HG02852 (cell line): ENCODE measurements at regions not wholly inside any gene's neighbourhood (a gene's known extent, or its start where the extent isn't known, plus 50 kb on each side); places are given as distances from the start of the nearest gene placed in this dataset.
"Not testable (repeated sequence)": the region's sequence is repeated elsewhere in the genome, so short reads cannot be mapped to it uniquely, and the experiment has no call there.

Experiments used
- ATAC-seq: cut with Tn5 transposase; IDR thresholded peaks from one replicate; pipeline ENCODE4 v1.9.1; 2021; ENCODE audit warnings: mild to moderate bottlenecking, moderate library complexity; ENCODE audit not compliant: unreplicated experiment

DNA sequence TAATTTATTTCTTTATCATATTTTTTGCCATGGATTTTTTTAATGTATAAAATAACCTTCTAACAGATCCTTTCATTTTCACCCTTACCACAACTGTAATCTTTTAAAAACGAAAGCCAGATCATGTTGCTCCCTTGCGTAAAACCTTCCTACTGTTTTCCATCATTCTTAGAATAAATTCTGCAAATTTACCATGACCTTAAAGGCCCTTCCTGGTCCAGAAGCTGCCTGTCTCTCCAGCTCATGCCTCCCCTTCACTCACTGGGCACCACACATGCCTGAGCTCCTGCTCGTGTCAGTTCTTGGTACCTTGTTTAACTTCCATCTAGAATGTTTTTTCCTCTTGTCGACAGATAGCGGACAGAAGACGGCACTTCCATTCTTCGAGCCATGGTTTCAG is 245.0 kb upstream of the CDH5 start:
- no peak for ATAC-seq

GRCh38 chr16:66120656-66121055 is 245.8 kb upstream of the CDH5 start:
- no peak for ATAC-seq

DNA sequence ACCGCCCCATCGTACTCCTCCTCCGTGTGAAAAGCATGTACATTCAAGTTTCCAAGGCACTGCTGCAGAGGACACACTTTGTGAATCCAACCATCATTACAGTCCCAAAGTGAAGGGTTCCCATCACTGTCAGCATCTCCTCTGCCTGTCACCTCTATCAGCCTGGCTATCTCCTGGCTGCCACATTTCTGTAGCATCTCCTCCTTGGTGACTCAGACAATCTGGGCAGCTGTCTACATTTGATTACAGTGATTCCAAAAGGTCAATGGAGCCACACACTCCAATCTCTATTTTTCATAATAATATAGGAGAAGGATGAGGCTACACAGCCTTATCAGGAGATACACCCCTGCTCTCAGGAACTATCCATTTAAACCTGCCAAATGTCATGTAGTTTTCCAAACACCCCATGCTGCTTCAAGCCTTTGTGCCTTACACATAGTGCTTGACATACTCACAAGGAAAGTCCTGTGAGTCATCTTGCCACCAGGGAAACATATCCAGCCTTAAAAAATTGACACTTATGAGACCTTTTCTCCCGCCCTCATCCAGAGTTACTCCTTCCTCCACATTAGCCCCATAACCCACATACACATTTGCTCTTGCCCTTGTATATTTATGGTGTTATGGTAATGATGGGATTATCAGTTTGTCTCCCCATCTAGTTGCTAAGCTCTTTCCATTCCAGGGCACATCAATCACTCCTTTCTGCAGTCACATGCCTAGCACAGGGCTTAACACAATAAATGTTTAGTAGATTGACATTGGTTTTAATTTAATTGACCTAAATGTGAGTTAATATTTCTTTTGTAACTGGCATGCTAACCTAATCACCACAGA is 250.1 kb upstream of the CDH5 start:
- no peak for ATAC-seq

DNA sequence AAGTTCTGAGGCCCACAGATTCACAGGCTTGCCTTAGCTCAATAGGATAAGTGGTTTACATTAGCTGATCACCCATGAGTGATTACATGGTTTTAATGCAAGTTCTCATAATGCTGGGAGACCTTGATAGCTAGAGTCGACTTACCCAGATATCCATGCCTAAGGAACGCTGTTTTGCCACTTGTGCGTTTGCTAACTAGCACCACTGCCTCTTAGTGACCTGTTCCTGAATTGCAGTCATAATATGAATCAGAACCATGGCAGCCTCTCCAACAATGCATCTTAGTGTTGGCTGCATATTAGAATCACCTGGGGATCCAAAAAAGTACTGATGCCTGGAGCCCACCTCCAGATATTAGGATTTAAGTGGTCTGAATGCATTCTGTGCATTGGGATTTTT is 251.1 kb upstream of the CDH5 start:
- ATAC-seq, result no peak

- ATAC-seq, result no peak
These were observed 253.3 kb upstream of the CDH5 start for GRCh38 chr16:66113223-66113622.

DNA sequence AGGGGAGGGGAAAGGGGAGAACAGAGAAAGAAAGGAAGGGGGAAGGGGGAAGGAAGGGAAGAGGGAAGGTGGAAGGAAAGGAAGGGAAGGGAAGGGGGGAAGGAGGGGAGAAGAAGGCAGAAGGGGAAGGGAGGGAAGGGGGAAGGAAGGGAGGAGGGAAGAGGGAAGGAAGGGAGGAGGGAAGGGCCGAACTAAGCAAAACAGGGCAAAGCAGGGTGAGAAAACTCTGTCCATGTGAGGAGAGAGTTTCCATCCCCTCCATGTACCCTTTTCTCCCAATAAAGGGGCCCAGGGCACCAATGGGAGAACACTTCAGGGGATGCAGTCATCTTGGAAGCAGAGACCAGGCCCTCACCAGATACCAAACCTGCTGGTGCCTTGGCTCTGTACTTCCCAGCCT is 256.8 kb upstream of the CDH5 start:
- no peak for ATAC-seq

- ATAC-seq, result no peak
These were observed 258.8 kb upstream of the CDH5 start for GRCh38 chr16:66107661-66108060.

- no peak for ATAC-seq
These were observed 263.3 kb upstream of the CDH5 start for GRCh38 chr16:66103211-66103610.

DNA sequence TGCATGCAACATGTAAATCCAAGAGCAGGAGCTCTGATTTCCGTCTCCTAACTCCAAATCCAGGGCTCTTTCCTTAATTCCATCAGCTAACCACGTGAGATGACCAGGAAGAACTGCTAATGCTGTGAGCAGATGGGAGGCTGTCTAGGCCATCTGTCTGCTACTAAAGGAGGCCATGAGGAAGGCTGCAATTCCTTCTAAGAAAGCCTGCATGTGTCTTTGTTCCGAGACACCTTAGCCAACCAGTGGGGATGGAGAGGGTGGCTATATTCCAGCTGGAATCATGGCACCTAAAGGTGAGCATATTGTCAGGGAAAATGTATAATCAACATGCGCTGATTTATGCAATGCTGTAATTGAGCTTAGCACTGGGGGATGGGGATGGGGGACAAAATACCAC is 267.2 kb upstream of the CDH5 start:
- no peak for ATAC-seq

DNA sequence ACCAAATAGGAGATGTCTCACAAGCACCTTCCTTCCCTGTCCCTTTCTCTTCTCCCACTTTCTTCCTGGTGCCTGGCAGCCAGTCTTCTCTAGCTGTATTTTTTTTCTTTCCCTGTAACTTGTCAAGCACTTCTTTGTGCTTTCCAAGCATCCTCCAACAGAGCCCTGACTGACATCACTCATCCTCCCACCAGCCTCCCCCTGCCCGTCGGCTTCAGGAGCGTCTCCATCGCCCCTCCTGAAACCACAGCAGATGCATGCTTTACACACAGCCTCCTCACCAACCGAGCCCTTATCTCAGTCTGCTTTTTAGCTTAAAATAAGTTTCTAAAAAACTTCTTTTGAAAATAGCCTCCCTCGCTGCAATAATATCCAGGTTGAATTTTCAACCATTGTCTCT is 268.7 kb upstream of the CDH5 start:
- no peak for ATAC-seq

DNA sequence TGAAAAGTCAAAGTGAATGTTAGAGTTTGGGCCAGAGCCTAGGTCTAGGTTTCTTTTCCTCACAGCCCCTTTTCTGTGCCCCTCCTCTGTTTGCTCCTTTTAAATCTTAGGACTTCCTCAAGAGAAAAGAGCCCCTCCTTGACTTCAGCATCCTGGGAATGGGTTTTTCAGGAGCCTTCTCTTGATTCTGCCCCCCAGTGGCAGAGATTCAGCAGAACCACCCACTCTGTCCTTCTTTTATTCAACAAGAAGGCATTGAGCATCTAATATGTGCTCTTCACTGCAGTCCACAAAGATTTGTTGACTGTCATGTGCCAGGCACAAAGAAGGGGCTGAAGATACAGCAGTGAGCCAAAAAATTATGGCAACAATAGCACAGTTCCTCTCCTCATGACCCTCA is 270.8 kb upstream of the CDH5 start:
- ATAC-seq, result no peak

- ATAC-seq, result no peak
These were observed 273.3 kb upstream of the CDH5 start for GRCh38 chr16:66093191-66093590.

GRCh38 chr16:66091471-66091891 is 275.0 kb upstream of the CDH5 start:
- ATAC-seq, result no peak

GRCh38 chr16:66088681-66089080 is 277.8 kb upstream of the CDH5 start:
- no peak for ATAC-seq

DNA sequence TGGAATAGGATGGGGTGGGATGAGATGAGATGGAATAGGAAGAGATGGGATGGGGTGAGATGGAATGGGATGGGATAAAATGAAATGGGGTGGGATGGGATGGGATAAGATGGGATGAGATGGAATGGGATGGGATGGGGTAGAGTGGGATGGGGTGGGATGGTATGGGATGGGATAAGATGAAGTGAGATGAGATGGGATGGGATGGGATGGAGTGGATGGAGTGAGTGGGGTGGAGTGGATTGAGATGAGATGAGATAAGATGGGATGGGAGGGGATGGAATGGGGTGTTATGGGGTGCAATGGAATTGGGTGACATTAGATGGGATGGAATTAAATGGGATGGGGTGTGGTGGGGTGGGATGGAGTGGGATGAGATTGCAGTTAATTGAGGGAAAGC is 279.2 kb upstream of the CDH5 start:
- ATAC-seq, result no peak

GRCh38 chr16:66085651-66086050 is 280.8 kb upstream of the CDH5 start:
- no peak for ATAC-seq

DNA sequence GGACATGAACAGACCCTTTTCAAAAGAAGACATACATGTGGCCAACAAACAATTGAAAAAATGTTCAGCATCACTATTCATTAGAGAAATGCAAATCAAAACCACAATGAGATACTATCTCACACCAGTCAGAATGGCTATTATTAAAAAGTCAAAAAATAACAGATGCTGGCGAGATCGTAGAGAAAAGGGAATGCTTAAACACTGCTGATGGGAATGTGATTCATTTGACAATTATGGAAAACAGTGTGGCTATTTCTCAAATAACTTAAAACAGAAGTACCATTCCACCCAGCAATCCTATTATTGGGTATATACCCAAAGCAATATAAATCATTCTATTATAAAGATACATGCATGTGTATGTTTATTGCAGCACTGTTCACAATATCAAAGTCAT is 281.8 kb upstream of the CDH5 start:
- not testable (repeated sequence) for ATAC-seq

DNA sequence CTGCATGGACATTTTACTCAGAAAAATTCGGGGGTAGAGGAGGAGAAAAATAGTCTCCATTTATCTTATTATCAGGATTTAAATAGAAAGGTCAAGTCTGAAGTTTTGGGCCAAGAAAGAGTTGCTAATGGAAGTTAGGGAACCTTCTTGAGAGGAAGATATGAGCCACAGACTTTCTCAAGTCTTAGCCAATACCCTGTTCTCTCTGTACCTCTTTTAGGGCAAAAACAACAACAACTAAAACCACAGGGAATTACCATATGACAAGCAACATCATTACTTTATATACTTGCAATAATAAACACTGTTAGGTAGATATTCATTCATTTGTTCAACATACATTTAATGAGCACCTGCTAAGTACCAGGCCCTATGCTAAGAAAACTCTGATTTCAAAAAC is 282.2 kb upstream of the CDH5 start:
- no peak for ATAC-seq

- ATAC-seq, result no peak
These were observed 283.3 kb upstream of the CDH5 start for GRCh38 chr16:66083171-66083570.

DNA sequence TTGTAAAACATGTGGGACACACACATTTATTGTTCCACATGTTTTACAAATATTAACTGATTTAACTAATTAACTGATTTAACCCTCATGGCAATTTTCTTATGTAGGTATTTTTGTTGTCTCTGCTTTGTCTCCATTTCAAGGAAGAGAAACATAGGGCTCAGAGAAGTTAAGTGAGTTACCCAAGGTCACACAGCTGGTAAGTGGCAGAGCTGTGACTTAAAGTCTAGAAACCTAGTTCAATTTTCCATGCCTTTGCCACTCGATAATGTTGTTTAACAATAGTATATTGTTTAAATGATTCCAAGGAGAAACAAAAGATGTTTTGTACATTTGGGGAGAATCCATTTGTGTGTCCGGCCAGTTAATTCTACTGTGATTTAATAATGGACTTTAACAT is 284.1 kb upstream of the CDH5 start:
- ATAC-seq, result no peak

DNA sequence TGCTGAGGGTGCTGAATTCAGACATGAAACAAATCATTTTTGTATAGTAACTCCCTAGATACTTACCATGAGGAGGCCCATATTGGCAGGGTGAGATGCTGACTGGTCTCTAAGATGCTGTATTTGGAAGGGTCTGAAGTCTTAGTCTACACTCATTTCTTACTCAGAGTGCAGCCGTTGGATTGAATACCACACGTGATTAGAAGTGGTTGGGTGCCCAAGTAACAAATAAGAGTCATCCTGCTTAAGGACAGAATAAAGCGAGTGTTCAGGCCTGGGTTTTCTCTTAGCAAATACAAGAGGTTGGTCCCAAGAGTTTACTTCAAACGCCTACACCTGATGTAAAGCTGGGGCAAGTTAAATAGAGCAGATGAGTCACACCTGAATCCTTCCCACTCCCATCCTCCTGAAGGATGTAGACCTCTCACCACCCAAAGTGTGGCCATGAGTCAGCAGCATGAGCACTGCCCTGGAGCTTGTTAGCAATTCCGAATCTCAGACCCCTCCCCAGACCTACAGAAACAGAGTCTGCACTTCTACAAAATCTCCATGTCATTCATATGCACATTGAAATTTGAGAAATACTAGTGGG is 284.6 kb upstream of the CDH5 start:
- ATAC-seq, result no peak

GRCh38 chr16:66079671-66080334 is 286.7 kb upstream of the CDH5 start:
- ATAC-seq, result no peak
